ENCODE measurements at regions not wholly inside any gene's neighbourhood (a gene's known extent, or its start where the extent isn't known, plus 50 kb on each side); places are given as distances from the start of the nearest gene placed in this dataset.

GRCh38 chr2:149924028-149924427 is 336.5 kb upstream of the MMADHC start:
- H3K36me3 ChIP-seq: no peaks in the 10 kb centered on the region
- no peak for TF ChIP-seq CTCF (IDR thresholded peaks at IDR 0.05)
- H3K4me3 ChIP-seq: no peak overlapping the region
- H3K27ac ChIP-seq: no peak overlapping the region
- ATAC-seq (ENCODE audit: insufficient number of reproducible peaks, low FRiP score, low read depth) (no peak), DNase-seq (ENCODE audit: low spot score) (no peak)
- H3K4me1 ChIP-seq (ENCODE audit: control insufficient read depth in 1 of 2, low read depth in 2 of 2): no peaks in the 10 kb centered on the region
- no peaks in the 10 kb centered on the region for H3K27me3 ChIP-seq (replicated peaks; ENCODE audit: insufficient read depth)
- H3K9me3 ChIP-seq: no peaks in the 10 kb centered on the region

DNA sequence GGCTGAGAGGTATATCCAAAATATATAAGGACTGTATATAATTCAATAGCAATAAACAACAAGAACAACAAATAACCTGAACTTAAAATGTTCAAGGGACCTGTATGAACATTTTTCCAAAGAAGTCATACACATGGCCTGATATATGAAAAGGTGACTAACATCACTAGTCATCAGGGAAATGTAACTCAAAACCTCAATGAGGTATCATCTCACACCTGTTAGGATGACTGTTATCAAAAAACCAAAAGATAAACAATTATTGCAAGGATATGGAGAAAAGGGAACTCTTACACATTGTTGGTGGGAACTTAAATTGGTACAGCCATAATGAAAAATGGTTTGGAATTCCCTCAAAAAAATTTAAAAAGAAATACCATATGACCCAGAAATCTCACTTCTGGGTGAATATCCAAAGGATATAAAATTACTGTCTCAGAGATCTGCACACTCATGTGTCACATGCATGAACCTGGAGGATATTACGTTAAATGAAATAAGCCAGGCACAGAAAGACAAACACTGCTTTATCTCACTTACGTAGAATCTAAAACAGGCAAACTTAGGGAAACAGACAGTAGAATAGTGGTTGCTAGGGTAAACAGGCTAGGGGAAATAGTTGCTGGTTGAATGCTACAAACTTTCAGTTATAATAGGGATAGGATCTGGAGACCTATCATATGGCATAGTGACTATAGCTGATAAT is 334.5 kb upstream of the MMADHC start:
- DNase-seq (ENCODE audit: low spot score): no peak
- no peak overlapping the region for H3K4me3 ChIP-seq
- ATAC-seq (ENCODE audit: insufficient number of reproducible peaks, low FRiP score, low read depth): no peak
- no peaks in the 10 kb centered on the region for H3K27me3 ChIP-seq (replicated peaks; ENCODE audit: insufficient read depth)
- no peak for TF ChIP-seq CTCF (IDR thresholded peaks at IDR 0.05)
- no peaks in the 10 kb centered on the region for H3K36me3 ChIP-seq
- H3K27ac ChIP-seq: no peak overlapping the region
- H3K4me1 ChIP-seq (ENCODE audit: control insufficient read depth in 1 of 2, low read depth in 2 of 2): no peaks in the 10 kb centered on the region
- no peaks in the 10 kb centered on the region for H3K9me3 ChIP-seq

- Histone ChIP-seq H3K27me3 (replicated peaks; ENCODE audit: insufficient read depth) (no peaks in the 10 kb centered on the region), H3K4me1 (ENCODE audit: control insufficient read depth in 1 of 2, low read depth in 2 of 2) (no peaks in the 10 kb centered on the region), H3K27ac (no peak overlapping the region), H3K9me3 (no peaks in the 10 kb centered on the region), H3K36me3 (no peaks in the 10 kb centered on the region), H3K4me3 (no peak overlapping the region)
- ATAC-seq (ENCODE audit: insufficient number of reproducible peaks, low FRiP score, low read depth) (no peak), DNase-seq (ENCODE audit: low spot score) (no peak)
- TF ChIP-seq CTCF (IDR thresholded peaks at IDR 0.05): no peak
Observed at GRCh38 chr2:149920389-149920788, 332.8 kb upstream of the MMADHC start.

GRCh38 chr2:149915151-149915550 is 327.6 kb upstream of the MMADHC start:
- no peaks in the 10 kb centered on the region for H3K4me1 ChIP-seq (ENCODE audit: control insufficient read depth in 1 of 2, low read depth in 2 of 2)
- ATAC-seq (ENCODE audit: insufficient number of reproducible peaks, low FRiP score, low read depth): no peak
- H3K36me3 ChIP-seq: no peaks in the 10 kb centered on the region
- no peaks in the 10 kb centered on the region for H3K27me3 ChIP-seq (replicated peaks; ENCODE audit: insufficient read depth)
- no peak for DNase-seq (ENCODE audit: low spot score)
- H3K4me3 ChIP-seq: no peak overlapping the region
- no peaks in the 10 kb centered on the region for H3K9me3 ChIP-seq
- no peak for TF ChIP-seq CTCF (IDR thresholded peaks at IDR 0.05)
- H3K27ac ChIP-seq: no peak overlapping the region

GRCh38 chr2:149908726-149909683 is 321.4 kb upstream of the MMADHC start:
- H3K4me1 ChIP-seq (ENCODE audit: control insufficient read depth in 1 of 2, low read depth in 2 of 2): no peaks in the 10 kb centered on the region
- DNase-seq (ENCODE audit: low spot score) (no peak), ATAC-seq (ENCODE audit: insufficient number of reproducible peaks, low FRiP score, low read depth) (no peak)
- no peak overlapping the region for H3K27ac ChIP-seq
- TF ChIP-seq CTCF (IDR thresholded peaks at IDR 0.05): no peak
- H3K9me3 ChIP-seq: no peaks in the 10 kb centered on the region
- H3K27me3 ChIP-seq (replicated peaks; ENCODE audit: insufficient read depth): no peaks in the 10 kb centered on the region
- no peaks in the 10 kb centered on the region for H3K36me3 ChIP-seq
- H3K4me3 ChIP-seq: no peak overlapping the region

All from thoracic aorta (tissue), 2 donors.